T follicular helper cell (primary cell): ENCODE measurements at regions not wholly inside any gene's neighbourhood (a gene's known extent, or its start where the extent isn't known, plus 50 kb on each side); places are given as distances from the start of the nearest gene placed in this dataset.
"Not testable (repeated sequence)": the region's sequence is repeated elsewhere in the genome, so short reads cannot be mapped to it uniquely, and the experiment has no call there.

Experiments
- DNase-seq: peaks from one replicate; pipeline ENCODE4 v3.0.0-alpha.2; 2020; ENCODE audit warnings: low read depth

GRCh38 chr12:25384038-25384892 is 133.5 kb upstream of the KRAS start:
- DNase-seq: no peak

GRCh38 chr12:25382311-25383106 is 131.8 kb upstream of the KRAS start:
- no peak for DNase-seq

GRCh38 chr12:25377469-25378177 is 126.9 kb upstream of the KRAS start:
- DNase-seq: peak; percentile 10

GRCh38 chr12:25376985-25377384 is 126.3 kb upstream of the KRAS start:
- no peak for DNase-seq

GRCh38 chr12:25376407-25376806 is 125.7 kb upstream of the KRAS start:
- DNase-seq: no peak

- no peak for DNase-seq
Observed at GRCh38 chr12:25372969-25373817, 122.5 kb upstream of the KRAS start.

- no peak for DNase-seq
Observed at GRCh38 chr12:25372002-25372401, 121.3 kb upstream of the KRAS start.

- DNase-seq: no peak
Observed at GRCh38 chr12:25368557-25368956, 117.8 kb upstream of the KRAS start.

GRCh38 chr12:25366122-25366521 is 115.4 kb upstream of the KRAS start:
- DNase-seq: no peak

- no peak for DNase-seq
Observed at GRCh38 chr12:25365340-25365730, 114.6 kb upstream of the KRAS start.

- DNase-seq: no peak
Observed at GRCh38 chr12:25364529-25365339, 114.0 kb upstream of the KRAS start.

- DNase-seq: no peak
Observed at GRCh38 chr12:25362646-25363045, 111.9 kb upstream of the KRAS start.

GRCh38 chr12:25361511-25361910 is 110.8 kb upstream of the KRAS start:
- DNase-seq: no peak

GRCh38 chr12:25357595-25357994 is 106.9 kb upstream of the KRAS start:
- DNase-seq: no peak

- not testable (repeated sequence) for DNase-seq
Observed at GRCh38 chr12:25352942-25353341, 102.2 kb upstream of the KRAS start.

- no peak for DNase-seq
Observed at GRCh38 chr12:25352083-25352918, 101.6 kb upstream of the KRAS start.

GRCh38 chr12:25348593-25348895 is 97.8 kb upstream of the KRAS start:
- DNase-seq: no peak

- no peak for DNase-seq
Observed at GRCh38 chr12:25347716-25348592, 97.2 kb upstream of the KRAS start.

- DNase-seq: not testable (repeated sequence)
Observed at GRCh38 chr12:25341877-25342276, 91.1 kb upstream of the KRAS start.
